GM12878 (cell line): ENCODE measurements at regions not wholly inside any gene's neighbourhood (a gene's known extent, or its start where the extent isn't known, plus 50 kb on each side); places are given as distances from the start of the nearest gene placed in this dataset.

Source experiments
- ATAC-seq: fragments of 200-7000 bp; cut with Tn5 transposase; 3 replicates; pipeline ENCODE4 v1.9.1; 2020; ENCODE audit warnings: mild to moderate bottlenecking, moderate library complexity
- BruUV-seq: library from RNA; stranded (reverse); fragments of 400-500 nt; replicated peaks from 2 replicates; lab custom pipeline; 2021; lab: Mats Ljungman, UMichigan
- CTCF ChIA-PET: fragments of 300-600 bp; sonication (Branson Sonifier 250); formaldehyde crosslinking; extraction: SDS; loops from one replicate; lab custom pipeline; 2021; ENCODE audit warnings: inconsistent platforms; lab: Yijun Ruan, JAX
- POLR2A ChIA-PET: fragments of 350-600 bp; formaldehyde crosslinking; extraction: SDS; loops from one replicate; lab custom pipeline; 2021; ENCODE audit warnings: inconsistent platforms; lab: Charles Lee
- RAD21 ChIA-PET: fragments of 300-600 bp; sonication (Branson Sonifier 250); formaldehyde crosslinking; loops from one replicate; lab custom pipeline; 2023; ENCODE audit warnings: antibody characterized with exemption; ENCODE audit not compliant: unreplicated experiment; lab: Charles Lee
- SMC1A ChIA-PET: fragments of 300-600 bp; sonication (Branson Sonifier 250); formaldehyde crosslinking; loops from one replicate; lab custom pipeline; 2023; ENCODE audit not compliant: unreplicated experiment, uncharacterized antibody; lab: Charles Lee
- DNase-seq: peaks from one replicate; pipeline ENCODE4 v3.0.0-alpha.2; 2011; ENCODE audit warnings: low read depth, low spot score
- FAIRE-seq: peaks from 3 replicates; lab custom pipeline; 2011; peaks lifted over from hg19 to GRCh38; lab: Jason Lieb, UNC
- H2AFZ ChIP-seq: 2 replicates; pipeline ENCODE4 v1.6.0; 2011; ENCODE audit warnings: low read depth, low read length, control low read depth; ENCODE audit not compliant: control insufficient read depth
- H3K27ac ChIP-seq: 2 replicates; pipeline ENCODE4 v1.5.1; 2011; ENCODE audit warnings: control low read depth; ENCODE audit not compliant: control insufficient read depth, insufficient read depth
- H3K27me3 ChIP-seq, 2 experiments: replicated peaks in 1 of 2; 2 replicates each; pipeline versions ENCODE4 v1.6.0 to v1.6.1; 2011; ENCODE audit warnings: low read length in 1 of 2; ENCODE audit not compliant: control insufficient read depth in 2 of 2, insufficient read depth in 2 of 2
- H3K36me3 ChIP-seq, 2 experiments: 2 replicates each; pipeline ENCODE4 v1.5.1; 2011; ENCODE audit warnings: low read length in 1 of 2; ENCODE audit not compliant: control insufficient read depth in 2 of 2, insufficient read depth in 2 of 2
- H3K4me1 ChIP-seq: 2 replicates; pipeline ENCODE4 v1.6.1; 2011; ENCODE audit warnings: mild to moderate bottlenecking, low read length, moderate library complexity, mixed read lengths; ENCODE audit not compliant: control insufficient read depth, insufficient read depth
- H3K4me2 ChIP-seq: 2 replicates; pipeline ENCODE4 v1.6.0; 2011; ENCODE audit warnings: control low read depth; ENCODE audit not compliant: control insufficient read depth, insufficient read depth
- H3K4me3 ChIP-seq: fragments of 200-600 bp; sonication (generic); 2 replicates; pipeline ENCODE4 v1.5.1; 2016
- H3K79me2 ChIP-seq: 2 replicates; pipeline ENCODE4 v1.6.0; 2011; ENCODE audit warnings: low read length; ENCODE audit not compliant: control insufficient read depth, insufficient read depth
- H3K9ac ChIP-seq: 2 replicates; pipeline ENCODE4 v1.8.0; 2011; ENCODE audit warnings: low read length, control low read depth, mixed read lengths; ENCODE audit not compliant: control insufficient read depth, insufficient read depth
- H3K9me3 ChIP-seq: replicated peaks from 3 replicates; pipeline ENCODE4 v1.5.1; 2011; ENCODE audit warnings: mild to moderate bottlenecking, low read length; ENCODE audit not compliant: control insufficient read depth, insufficient read depth
- H4K20me1 ChIP-seq: 2 replicates; pipeline ENCODE4 v1.6.0; 2011; ENCODE audit not compliant: control insufficient read depth, insufficient read depth
- FOS ChIP-seq: IDR thresholded peaks from 3 replicates; pipeline ENCODE4 v1.6.1; 2011; ENCODE audit warnings: borderline replicate concordance; ENCODE audit not compliant: insufficient read length; ENCODE audit errors: extremely low read depth
- NFYB ChIP-seq: IDR thresholded peaks from 2 replicates; pipeline ENCODE4 v1.6.1; 2011; ENCODE audit warnings: low read depth, mild to moderate bottlenecking, low read length, improper control_type of control experiment, moderate library complexity; ENCODE audit not compliant: insufficient read depth
- SKIL ChIP-seq: fragments of 450-650 bp; IDR thresholded peaks from 2 replicates; pipeline ENCODE4 v1.6.1; 2017; ENCODE audit warnings: mild to moderate bottlenecking, low read depth, inconsistent platforms; ENCODE audit not compliant: poor library complexity, severe bottlenecking
- SRF ChIP-seq, 2 experiments: IDR thresholded peaks; 2 replicates each; pipeline ENCODE4 v1.6.1; 2011; ENCODE audit warnings: low read depth in 2 of 2, low read length in 2 of 2, mild to moderate bottlenecking in 1 of 2, moderate library complexity in 1 of 2
- ZNF207 ChIP-seq: fragments of 450-650 bp; IDR thresholded peaks from 2 replicates; pipeline ENCODE4 v1.6.1; 2014; ENCODE audit warnings: antibody characterized with exemption, mild to moderate bottlenecking, borderline replicate concordance
- WGBS: methylation state at CpG from one replicate; pipeline ENCODE4 v1.1.6; 2016; ENCODE audit warnings: low lambda C conversion rate; ENCODE audit not compliant: insufficient replicate concordance, insufficient coverage; ENCODE audit errors: missing lambda C conversion rate; 5-methylcytosine and 5-hydroxymethylcytosine counted together
- in situ Hi-C: fragments of 300-500 bp; cut with MboI; formaldehyde crosslinking; loops from 9 replicates; pipeline ENCODE4 v1.14.3; 2018; ENCODE audit warnings: mixed read lengths
- intact Hi-C: fragments of 100-400 bp; cut with micrococcal nuclease; formaldehyde crosslinking; loops from one replicate; pipeline ENCODE4 v1.14.2; 2022; ENCODE audit not compliant: unreplicated experiment

GRCh38 chr12:124171231-124171979, 123.5 kb upstream of the RFLNA start:
- H3K4me3 ChIP-seq, result no peak overlapping the region
- H3K4me1 ChIP-seq, result no peaks in the 10 kb centered on the region
- no peak for TF ChIP-seq NFYB
- ChIA-PET RAD21 (interaction anchor here (0.7 kb wide), 1 partner anchor 928 kb away, joined by 4 read pairs; no protein-coding TSS in a partner anchor), CTCF (no interaction called here), SMC1A (no interaction called here), POLR2A (no interaction called here)
- intact Hi-C loops (no loop called here), in situ Hi-C loops (no loop called here)
- no peaks in the 10 kb centered on the region for H3K36me3 ChIP-seq
- H3K9me3 ChIP-seq, result no peaks in the 10 kb centered on the region; the same call in 1 of the 3 replicates
- ATAC-seq (no peak), DNase-seq (no peak), FAIRE-seq (no peak)
- H3K79me2 ChIP-seq, result no peaks in the 10 kb centered on the region
- no peak overlapping the region for H2AFZ ChIP-seq
- no peak overlapping the region for H3K27ac ChIP-seq
- no peaks in the 10 kb centered on the region for H4K20me1 ChIP-seq
- no TSS peak for BruUV-seq
- WGBS, result 43% methylated on average over 8 of the region's 8 CpGs
- no peaks in the 10 kb centered on the region for H3K27me3 ChIP-seq
- H3K9ac ChIP-seq, result no peak overlapping the region
- H3K4me2 ChIP-seq, result no peak overlapping the region

- no peak overlapping the region for H2AFZ ChIP-seq
- ChIA-PET POLR2A (no interaction called here), SMC1A (no interaction called here), CTCF (no interaction called here), RAD21 (no interaction called here)
- H3K4me1 ChIP-seq, result no peaks in the 10 kb centered on the region
- no peaks in the 10 kb centered on the region for H3K79me2 ChIP-seq
- H3K27me3 ChIP-seq, result no peaks in the 10 kb centered on the region
- no peaks in the 10 kb centered on the region for H4K20me1 ChIP-seq
- no peak overlapping the region for H3K4me3 ChIP-seq
- no peaks in the 10 kb centered on the region for H3K36me3 ChIP-seq
- WGBS, result 34% methylated on average over 6 of the region's 6 CpGs
- no peak overlapping the region for H3K4me2 ChIP-seq
- ATAC-seq, result no peak
- FAIRE-seq, result no peak
- no peaks in the 10 kb centered on the region; the same call in 2 of the 3 replicates for H3K9me3 ChIP-seq
- no peak overlapping the region for H3K9ac ChIP-seq
- intact Hi-C loops, result no loop called here
- TF ChIP-seq ZNF207, result no peak
- no peak for TF ChIP-seq SRF (IDR thresholded peaks at IDR 0.05; ENCODE audit: low read depth in 2 of 2, low read length in 2 of 2)
- TF ChIP-seq SKIL, result no peak
- TF ChIP-seq FOS, result no peak
- in situ Hi-C loops, result no loop called here
- H3K27ac ChIP-seq, result no peak overlapping the region
- no TSS peak for BruUV-seq
- DNase-seq, result no peak
Observed at GRCh38 chr12:124172636-124173035, 122.3 kb upstream of the RFLNA start.
